ENCODE measurements at regions not wholly inside any gene's neighbourhood (a gene's known extent, or its start where the extent isn't known, plus 50 kb on each side); places are given as distances from the start of the nearest gene placed in this dataset.

GRCh38 chr16:65648101-65648500 lies 526.2 kb upstream of the CDH11 start:
- TF ChIP-seq EZH2 (IDR thresholded peaks at IDR 0.05; ENCODE audit: low read length, unreplicated experiment) (no peak), CTCF (conservative IDR thresholded peaks at IDR 0.05; ENCODE audit: low read depth, low read length) (no peak), EZH2phosphoT487 (IDR thresholded peaks at IDR 0.05; ENCODE audit: borderline replicate concordance, low read length) (no peak)
